Neural cell (in vitro differentiated cells): ENCODE measurements at regions not wholly inside any gene's neighbourhood (a gene's known extent, or its start where the extent isn't known, plus 50 kb on each side); places are given as distances from the start of the nearest gene placed in this dataset.

ENCODE experiments used
- H2AFZ ChIP-seq: fragments of 200-600, 300-800 bp; sonication (generic), shearing (Covaris generic); 2 replicates; pipeline ENCODE4 v1.6.0; 2014; ENCODE audit warnings: low read depth, mild to moderate bottlenecking, antibody characterized with exemption, low read length, moderate library complexity
- H3F3A ChIP-seq: fragments of 200-600 bp; shearing (Covaris generic); 2 replicates; pipeline ENCODE4 v1.6.1; 2016; ENCODE audit warnings: mild to moderate bottlenecking, moderate library complexity, mixed read lengths, antibody characterized with exemption, low read length; ENCODE audit not compliant: insufficient read depth, poor library complexity, severe bottlenecking
- H3K27ac ChIP-seq: fragments of 200-600, 300-800 bp; sonication (generic), shearing (Covaris generic); 2 replicates; pipeline ENCODE4 v1.5.1; 2014; ENCODE audit warnings: mild to moderate bottlenecking, low read length, moderate library complexity
- H3K27me3 ChIP-seq: fragments of 300-800, 200-600 bp; sonication (generic), shearing (Covaris generic); 2 replicates; pipeline ENCODE4 v1.6.0; 2014; ENCODE audit warnings: mild to moderate bottlenecking, low read depth, low read length, moderate library complexity; ENCODE audit not compliant: insufficient read depth
- H3K36me3 ChIP-seq: fragments of 300-800, 200-600 bp; sonication (generic), shearing (Covaris generic); 2 replicates; pipeline ENCODE4 v1.5.1; 2014; ENCODE audit warnings: mild to moderate bottlenecking, antibody characterized with exemption, low read length, moderate library complexity; ENCODE audit not compliant: insufficient read depth
- H3K4me2 ChIP-seq: fragments of 300-800, 200-600 bp; sonication (generic), shearing (Covaris generic); 2 replicates; pipeline ENCODE4 v1.6.0; 2014; ENCODE audit warnings: mild to moderate bottlenecking, low read length
- H3K4me3 ChIP-seq: fragments of 300-800, 200-600 bp; sonication (generic), shearing (Covaris generic); 2 replicates; pipeline ENCODE4 v1.5.1; 2014; ENCODE audit warnings: mild to moderate bottlenecking, low read length, moderate library complexity
- H3K79me2 ChIP-seq: fragments of 200-600 bp; shearing (Covaris generic); replicated peaks from 2 replicates; pipeline ENCODE4 v1.6.0; 2014; ENCODE audit warnings: mild to moderate bottlenecking, low read length, moderate library complexity; ENCODE audit not compliant: insufficient read depth
- H3K9ac ChIP-seq: fragments of 300-800, 200-600 bp; sonication (generic), shearing (Covaris generic); 2 replicates; pipeline ENCODE4 v1.6.1; 2016; ENCODE audit warnings: mild to moderate bottlenecking, low read length, mixed read lengths
- H3K9me2 ChIP-seq: fragments of 200-600 bp; shearing (Covaris generic); 2 replicates; pipeline ENCODE4 v1.6.1; 2016; ENCODE audit warnings: mild to moderate bottlenecking, low read length, mixed read lengths; ENCODE audit not compliant: insufficient read depth
- H3K9me3 ChIP-seq: fragments of 200-600, 300-800 bp; sonication (generic), shearing (Covaris generic); 2 replicates; pipeline ENCODE4 v1.6.1; 2016; ENCODE audit warnings: mild to moderate bottlenecking, mixed run types, low read length, moderate library complexity, mixed read lengths
- H4K20me1 ChIP-seq: fragments of 200-600 bp; shearing (Covaris generic); 2 replicates; pipeline ENCODE4 v1.6.1; 2016; ENCODE audit warnings: mild to moderate bottlenecking, mixed run types; ENCODE audit not compliant: insufficient read depth
- EP300 ChIP-seq: fragments of 450-650 bp; conservative IDR thresholded peaks from 2 replicates; pipeline ENCODE4 v1.6.1; 2014; ENCODE audit warnings: antibody characterized with exemption, mild to moderate bottlenecking, moderate library complexity; ENCODE audit not compliant: poor library complexity, severe bottlenecking
- EZH2 ChIP-seq: fragments of 200-600, 300-800 bp; shearing (Covaris generic), sonication (generic); IDR thresholded peaks from 2 replicates; pipeline ENCODE4 v1.6.1; 2014; ENCODE audit warnings: antibody characterized with exemption, low read length, borderline replicate concordance, mild to moderate bottlenecking; ENCODE audit not compliant: insufficient read depth, poor library complexity, severe bottlenecking
- MXI1 ChIP-seq: fragments of 450-650 bp; conservative IDR thresholded peaks from 2 replicates; pipeline ENCODE4 v1.6.1; 2014; ENCODE audit warnings: antibody characterized with exemption, mild to moderate bottlenecking; ENCODE audit not compliant: poor library complexity, severe bottlenecking
- POLR2AphosphoS5 ChIP-seq: IDR thresholded peaks from 2 replicates; pipeline ENCODE4 v1.6.1; 2012
- RAD21 ChIP-seq: fragments of 450-650 bp; conservative IDR thresholded peaks from 2 replicates; pipeline ENCODE4 v1.6.1; 2014; ENCODE audit warnings: antibody characterized with exemption, mild to moderate bottlenecking, moderate library complexity
- SMC3 ChIP-seq: fragments of 450-650 bp; conservative IDR thresholded peaks from 2 replicates; pipeline ENCODE4 v1.6.1; 2014; ENCODE audit warnings: antibody characterized with exemption, mild to moderate bottlenecking, moderate library complexity; ENCODE audit not compliant: poor library complexity
- TAF1 ChIP-seq: IDR thresholded peaks from 2 replicates; pipeline ENCODE4 v1.6.1; 2012; ENCODE audit warnings: low read depth
- TF ChIP-seq, protein P1 (sequence below): IDR thresholded peaks from 2 replicates; pipeline ENCODE4 v1.6.1; 2012; ENCODE audit warnings: borderline replicate concordance
- TF ChIP-seq, protein P2 (sequence below): fragments of 450-650 bp; IDR thresholded peaks from 2 replicates; pipeline ENCODE4 v1.5.1; 2014; ENCODE audit warnings: antibody characterized with exemption, mild to moderate bottlenecking, moderate library complexity; ENCODE audit not compliant: poor library complexity, severe bottlenecking

GRCh38 chr16:47986031-47986430, 169.8 kb downstream of the ABCC12 start:
- no peak overlapping the region for H3K4me3 ChIP-seq
- H3K36me3 ChIP-seq: no peaks in the 10 kb centered on the region
- no peaks in the 10 kb centered on the region for H4K20me1 ChIP-seq
- H3K27me3 ChIP-seq: no peaks in the 10 kb centered on the region
- no peak overlapping the region for H2AFZ ChIP-seq
- no peaks in the 10 kb centered on the region for H3K9me3 ChIP-seq
- TF ChIP-seq RAD21: no peak
- TF ChIP-seq EP300: no peak
- TF ChIP-seq TAF1: no peak
- H3K79me2 ChIP-seq: no peaks in the 10 kb centered on the region
- H3K9ac ChIP-seq: no peak overlapping the region
- no peak overlapping the region for H3K4me2 ChIP-seq
- no peaks in the 10 kb centered on the region for H3K9me2 ChIP-seq
- H3K27ac ChIP-seq: no peak overlapping the region
- no peaks in the 10 kb centered on the region for H3F3A ChIP-seq

DNA sequence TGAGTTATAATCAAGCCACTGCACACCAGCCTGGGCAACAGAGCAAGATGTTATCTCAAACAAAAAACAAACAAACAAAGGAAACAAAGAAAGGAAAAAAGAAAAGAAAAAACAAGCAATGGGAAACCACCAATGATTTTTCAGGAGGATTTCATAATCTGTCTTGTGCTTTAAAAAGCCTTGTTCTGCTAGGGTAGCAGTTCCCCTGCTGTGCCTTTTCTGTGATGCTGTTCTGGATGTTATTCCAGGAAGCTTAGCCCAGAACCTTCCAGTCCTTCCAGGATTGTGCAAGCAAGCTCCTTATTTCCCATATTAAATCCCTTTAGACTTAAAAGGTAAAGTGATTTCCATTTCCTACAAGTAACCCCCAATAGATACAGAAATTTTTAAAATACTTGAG, 171.1 kb downstream of the ABCC12 start:
- Histone ChIP-seq H3K9me3 (no peaks in the 10 kb centered on the region), H3K36me3 (no peaks in the 10 kb centered on the region), H3K9me2 (no peaks in the 10 kb centered on the region), H3K4me3 (no peak overlapping the region), H2AFZ (no peak overlapping the region), H3F3A (no peaks in the 10 kb centered on the region), H4K20me1 (no peaks in the 10 kb centered on the region), H3K9ac (no peak overlapping the region), H3K27ac (no peak overlapping the region), H3K4me2 (no peak overlapping the region), H3K27me3 (no peaks in the 10 kb centered on the region), H3K79me2 (no peaks in the 10 kb centered on the region)
- TF ChIP-seq POLR2AphosphoS5 (no peak), EZH2 (no peak)
- TF ChIP-seq, protein P1, sequence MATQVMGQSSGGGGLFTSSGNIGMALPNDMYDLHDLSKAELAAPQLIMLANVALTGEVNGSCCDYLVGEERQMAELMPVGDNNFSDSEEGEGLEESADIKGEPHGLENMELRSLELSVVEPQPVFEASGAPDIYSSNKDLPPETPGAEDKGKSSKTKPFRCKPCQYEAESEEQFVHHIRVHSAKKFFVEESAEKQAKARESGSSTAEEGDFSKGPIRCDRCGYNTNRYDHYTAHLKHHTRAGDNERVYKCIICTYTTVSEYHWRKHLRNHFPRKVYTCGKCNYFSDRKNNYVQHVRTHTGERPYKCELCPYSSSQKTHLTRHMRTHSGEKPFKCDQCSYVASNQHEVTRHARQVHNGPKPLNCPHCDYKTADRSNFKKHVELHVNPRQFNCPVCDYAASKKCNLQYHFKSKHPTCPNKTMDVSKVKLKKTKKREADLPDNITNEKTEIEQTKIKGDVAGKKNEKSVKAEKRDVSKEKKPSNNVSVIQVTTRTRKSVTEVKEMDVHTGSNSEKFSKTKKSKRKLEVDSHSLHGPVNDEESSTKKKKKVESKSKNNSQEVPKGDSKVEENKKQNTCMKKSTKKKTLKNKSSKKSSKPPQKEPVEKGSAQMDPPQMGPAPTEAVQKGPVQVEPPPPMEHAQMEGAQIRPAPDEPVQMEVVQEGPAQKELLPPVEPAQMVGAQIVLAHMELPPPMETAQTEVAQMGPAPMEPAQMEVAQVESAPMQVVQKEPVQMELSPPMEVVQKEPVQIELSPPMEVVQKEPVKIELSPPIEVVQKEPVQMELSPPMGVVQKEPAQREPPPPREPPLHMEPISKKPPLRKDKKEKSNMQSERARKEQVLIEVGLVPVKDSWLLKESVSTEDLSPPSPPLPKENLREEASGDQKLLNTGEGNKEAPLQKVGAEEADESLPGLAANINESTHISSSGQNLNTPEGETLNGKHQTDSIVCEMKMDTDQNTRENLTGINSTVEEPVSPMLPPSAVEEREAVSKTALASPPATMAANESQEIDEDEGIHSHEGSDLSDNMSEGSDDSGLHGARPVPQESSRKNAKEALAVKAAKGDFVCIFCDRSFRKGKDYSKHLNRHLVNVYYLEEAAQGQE: no peak

- Histone ChIP-seq H3K9me2 (no peaks in the 10 kb centered on the region), H3K9ac (no peak overlapping the region), H3K79me2 (no peaks in the 10 kb centered on the region), H3K36me3 (no peaks in the 10 kb centered on the region), H3K9me3 (no peaks in the 10 kb centered on the region), H3K4me2 (no peak overlapping the region), H3K27ac (no peak overlapping the region), H3K27me3 (no peaks in the 10 kb centered on the region), H3F3A (no peaks in the 10 kb centered on the region), H4K20me1 (no peaks in the 10 kb centered on the region), H3K4me3 (no peak overlapping the region), H2AFZ (no peak overlapping the region)
- TF ChIP-seq, protein P1: no peak
- TF ChIP-seq SMC3 (no peak), EP300 (no peak), MXI1 (no peak)
- TF ChIP-seq, protein P2, sequence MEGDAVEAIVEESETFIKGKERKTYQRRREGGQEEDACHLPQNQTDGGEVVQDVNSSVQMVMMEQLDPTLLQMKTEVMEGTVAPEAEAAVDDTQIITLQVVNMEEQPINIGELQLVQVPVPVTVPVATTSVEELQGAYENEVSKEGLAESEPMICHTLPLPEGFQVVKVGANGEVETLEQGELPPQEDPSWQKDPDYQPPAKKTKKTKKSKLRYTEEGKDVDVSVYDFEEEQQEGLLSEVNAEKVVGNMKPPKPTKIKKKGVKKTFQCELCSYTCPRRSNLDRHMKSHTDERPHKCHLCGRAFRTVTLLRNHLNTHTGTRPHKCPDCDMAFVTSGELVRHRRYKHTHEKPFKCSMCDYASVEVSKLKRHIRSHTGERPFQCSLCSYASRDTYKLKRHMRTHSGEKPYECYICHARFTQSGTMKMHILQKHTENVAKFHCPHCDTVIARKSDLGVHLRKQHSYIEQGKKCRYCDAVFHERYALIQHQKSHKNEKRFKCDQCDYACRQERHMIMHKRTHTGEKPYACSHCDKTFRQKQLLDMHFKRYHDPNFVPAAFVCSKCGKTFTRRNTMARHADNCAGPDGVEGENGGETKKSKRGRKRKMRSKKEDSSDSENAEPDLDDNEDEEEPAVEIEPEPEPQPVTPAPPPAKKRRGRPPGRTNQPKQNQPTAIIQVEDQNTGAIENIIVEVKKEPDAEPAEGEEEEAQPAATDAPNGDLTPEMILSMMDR: no peak
These were observed 171.7 kb downstream of the ABCC12 start for GRCh38 chr16:47983999-47984580.
